ENCODE measurements at regions not wholly inside any gene's neighbourhood (a gene's known extent, or its start where the extent isn't known, plus 50 kb on each side); places are given as distances from the start of the nearest gene placed in this dataset.

DNA sequence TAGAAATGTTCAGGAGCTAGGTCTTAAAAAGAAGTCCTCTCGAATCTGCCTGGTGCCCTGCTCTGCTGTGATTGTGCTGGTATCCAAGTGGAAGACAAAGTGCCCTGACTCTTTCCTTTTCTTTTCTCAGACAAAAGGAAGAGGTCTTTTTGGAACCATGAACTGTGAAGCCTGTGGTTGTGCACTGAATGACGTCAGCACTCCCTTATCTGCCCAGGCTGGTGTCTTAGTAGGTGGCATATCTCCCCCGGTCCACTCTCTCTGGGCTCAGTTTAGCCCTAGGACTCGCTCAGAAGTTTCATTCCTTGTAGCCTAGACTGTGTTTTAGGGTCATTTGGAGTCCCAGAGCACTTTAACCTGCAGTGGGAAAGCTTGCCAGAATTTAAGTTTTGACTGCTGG, 400.3 kb upstream of the CT83 start:
- Mint-ChIP-seq H3K9me3 (ENCODE audit: low read depth) (no peaks in the 10 kb centered on the region), H3K4me1 (ENCODE audit: low read depth) (peaks cover 4% of the 10 kb centered on the region), H3K27ac (no peak overlapping the region), H3K36me3 (ENCODE audit: insufficient read depth) (no peaks in the 10 kb centered on the region), H3K27me3 (no peaks in the 10 kb centered on the region), H3K4me3 (ENCODE audit: low read depth) (no peak overlapping the region)
- no peak for DNase-seq (ENCODE audit: low spot score, unreplicated experiment)
- TF ChIP-seq CTCF (IDR thresholded peaks at IDR 0.05; ENCODE audit: unreplicated experiment), result no peak

- TF ChIP-seq CTCF (IDR thresholded peaks at IDR 0.05; ENCODE audit: unreplicated experiment), result no peak
- DNase-seq (ENCODE audit: low spot score, unreplicated experiment), result no peak
These were observed 399.6 kb upstream of the CT83 start for GRCh38 chrX:116862340-116862739.

DNA sequence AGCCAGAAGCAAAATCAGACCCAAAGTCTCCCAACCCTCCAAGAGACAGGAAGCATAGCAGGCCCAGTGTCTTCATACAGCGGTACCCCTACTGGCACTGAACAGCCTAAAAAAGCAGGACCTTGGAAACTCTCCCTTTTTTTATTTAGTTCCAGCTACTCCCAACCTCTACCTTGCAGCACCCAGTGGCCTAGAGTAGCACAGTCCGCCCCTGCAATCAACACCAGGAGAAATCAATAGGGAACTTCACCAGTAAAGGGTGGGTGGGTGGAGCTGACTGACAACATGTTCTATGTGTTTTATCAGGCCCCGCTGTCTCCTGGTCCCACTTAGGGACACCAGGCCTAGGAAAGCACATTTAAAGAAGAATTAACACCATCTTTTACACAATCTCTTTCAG, 378.5 kb upstream of the CT83 start:
- H3K36me3 Mint-ChIP-seq (ENCODE audit: insufficient read depth), result no peaks in the 10 kb centered on the region
- no peak overlapping the region for H3K4me3 Mint-ChIP-seq (ENCODE audit: low read depth)
- peaks cover 14% of the 10 kb centered on the region for H3K4me1 Mint-ChIP-seq (ENCODE audit: low read depth)
- no peaks in the 10 kb centered on the region for H3K27me3 Mint-ChIP-seq
- H3K27ac Mint-ChIP-seq, result no peak overlapping the region
- DNase-seq (ENCODE audit: low spot score, unreplicated experiment), result no peak
- no peaks in the 10 kb centered on the region for H3K9me3 Mint-ChIP-seq (ENCODE audit: low read depth)
- no peak for TF ChIP-seq CTCF (IDR thresholded peaks at IDR 0.05; ENCODE audit: unreplicated experiment)

More at GRCh38 chrX:116862340-116862739, 399.6 kb upstream of the CT83 start:
- H3K27me3 Mint-ChIP-seq, result no peaks in the 10 kb centered on the region
- H3K27ac Mint-ChIP-seq, result no peak overlapping the region
- no peak overlapping the region for H3K4me3 Mint-ChIP-seq (ENCODE audit: low read depth)
- H3K9me3 Mint-ChIP-seq (ENCODE audit: low read depth), result no peaks in the 10 kb centered on the region
- peaks cover 4% of the 10 kb centered on the region for H3K4me1 Mint-ChIP-seq (ENCODE audit: low read depth)
- H3K36me3 Mint-ChIP-seq (ENCODE audit: insufficient read depth), result no peaks in the 10 kb centered on the region

- no peak overlapping the region for H3K4me3 Mint-ChIP-seq (ENCODE audit: low read depth)
These were observed 364.3 kb upstream of the CT83 start for GRCh38 chrX:116827063-116827462.

DNA sequence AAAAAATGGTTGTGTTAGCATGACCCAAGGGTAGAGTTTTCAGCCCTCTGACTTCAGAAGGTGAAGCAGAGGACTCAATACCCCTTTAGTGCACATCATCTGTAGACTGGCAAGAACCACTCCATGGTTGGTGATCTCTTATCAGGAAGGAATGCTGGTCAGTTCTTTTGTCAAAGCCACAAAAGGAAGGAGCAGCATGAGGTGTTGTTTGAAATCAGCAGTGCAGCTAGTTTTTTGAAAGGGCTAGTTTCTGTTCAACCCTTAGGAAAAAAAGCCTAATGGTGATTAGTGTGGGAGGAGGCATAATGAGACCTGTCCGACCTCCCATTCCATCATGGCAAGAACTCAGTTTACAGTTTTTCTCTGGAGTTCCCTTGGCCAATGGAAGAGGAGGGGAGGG, 362.0 kb upstream of the CT83 start:
- DNase-seq (ENCODE audit: low spot score, unreplicated experiment), result no peak
- Mint-ChIP-seq H3K36me3 (ENCODE audit: insufficient read depth) (no peaks in the 10 kb centered on the region), H3K27ac (no peak overlapping the region), H3K9me3 (ENCODE audit: low read depth) (peaks cover 3% of the 10 kb centered on the region), H3K4me3 (ENCODE audit: low read depth) (no peak overlapping the region), H3K27me3 (no peaks in the 10 kb centered on the region), H3K4me1 (ENCODE audit: low read depth) (peaks cover 3% of the 10 kb centered on the region)
- no peak for TF ChIP-seq CTCF (IDR thresholded peaks at IDR 0.05; ENCODE audit: unreplicated experiment)

More at GRCh38 chrX:116827063-116827462, 364.3 kb upstream of the CT83 start:
- no peak for TF ChIP-seq CTCF (IDR thresholded peaks at IDR 0.05; ENCODE audit: unreplicated experiment)
- Mint-ChIP-seq H3K4me1 (ENCODE audit: low read depth) (peaks cover 3% of the 10 kb centered on the region), H3K27ac (no peak overlapping the region), H3K27me3 (no peaks in the 10 kb centered on the region), H3K36me3 (ENCODE audit: insufficient read depth) (no peaks in the 10 kb centered on the region), H3K9me3 (ENCODE audit: low read depth) (peaks cover 3% of the 10 kb centered on the region)
- no peak for DNase-seq (ENCODE audit: low spot score, unreplicated experiment)

All from progenitor cell of endocrine pancreas (in vitro differentiated cells).